AG10803 (cell line): ENCODE measurements at regions not wholly inside any gene's neighbourhood (a gene's known extent, or its start where the extent isn't known, plus 50 kb on each side); places are given as distances from the start of the nearest gene placed in this dataset.

Source experiments
- DNase-seq: peaks from one replicate; pipeline ENCODE4 v3.0.0; 2010; ENCODE audit warnings: low read depth
- H3K4me3 ChIP-seq: 2 replicates; pipeline ENCODE4 v1.5.1; 2011; ENCODE audit warnings: mild to moderate bottlenecking, low read length, control low read depth
- CTCF ChIP-seq: conservative IDR thresholded peaks from 2 replicates; pipeline ENCODE4 v1.5.1; 2011; ENCODE audit warnings: mild to moderate bottlenecking, low read length, control low read depth, inconsistent platforms

GRCh38 chr10:62471711-62472110, 97.5 kb downstream of the ZNF365 start:
- TF ChIP-seq CTCF = no peak
- H3K4me3 ChIP-seq = no peak overlapping the region
- peak; percentile 48 for DNase-seq

- TF ChIP-seq CTCF = no peak
- no peak for DNase-seq
- H3K4me3 ChIP-seq = no peak overlapping the region
Observed at GRCh38 chr10:62473241-62473640, 99.1 kb downstream of the ZNF365 start.

GRCh38 chr10:62475551-62475950, 101.4 kb downstream of the ZNF365 start:
- DNase-seq = no peak
- no peak for TF ChIP-seq CTCF
- no peak overlapping the region for H3K4me3 ChIP-seq

DNA sequence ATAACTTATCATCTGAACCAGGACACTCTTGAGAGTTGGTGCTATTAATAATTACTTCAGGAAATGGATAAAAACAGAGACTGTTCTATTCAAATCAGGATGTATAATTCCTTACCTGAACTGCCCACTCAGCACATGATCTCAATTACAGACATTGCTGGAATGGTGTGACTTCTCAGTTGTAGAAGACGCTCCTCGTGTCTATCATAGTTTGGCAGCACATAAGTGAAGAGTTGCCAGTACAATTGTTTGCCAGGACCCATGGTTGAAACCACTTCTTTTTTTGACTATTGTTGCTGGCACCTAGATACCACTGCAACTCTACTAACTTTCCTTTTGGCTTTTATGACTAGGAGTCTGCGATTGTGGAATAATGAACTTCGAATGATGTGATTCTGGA, 105.4 kb downstream of the ZNF365 start:
- no peak overlapping the region for H3K4me3 ChIP-seq
- TF ChIP-seq CTCF = no peak
- no peak for DNase-seq

DNA sequence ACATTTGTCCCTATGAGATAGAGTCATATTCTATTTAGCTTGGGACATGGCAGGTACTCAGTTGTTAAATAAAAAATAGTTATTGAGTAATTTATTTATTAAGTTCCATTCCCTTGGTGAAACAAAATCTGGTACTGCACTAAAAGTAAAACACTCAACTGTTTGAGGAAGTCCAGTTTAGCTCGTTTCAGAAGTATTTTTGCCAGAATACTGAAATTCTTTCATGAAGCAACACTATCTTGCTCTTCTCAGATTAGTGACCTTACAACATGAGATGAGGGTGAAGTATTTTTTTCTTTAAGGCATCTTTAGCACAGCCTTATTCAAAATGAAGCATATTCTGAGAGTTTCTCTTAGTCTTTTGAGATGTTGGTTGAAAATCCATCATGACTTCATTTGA, 106.0 kb downstream of the ZNF365 start:
- TF ChIP-seq CTCF = no peak
- H3K4me3 ChIP-seq = no peak overlapping the region
- DNase-seq = no peak

GRCh38 chr10:62482581-62482980, 108.4 kb downstream of the ZNF365 start:
- no peak overlapping the region for H3K4me3 ChIP-seq
- no peak for TF ChIP-seq CTCF
- DNase-seq = no peak

GRCh38 chr10:62491597-62491996, 117.4 kb downstream of the ZNF365 start:
- no peak for DNase-seq
- TF ChIP-seq CTCF = no peak
- no peak overlapping the region for H3K4me3 ChIP-seq
